CD14-positive monocyte (primary cell): ENCODE measurements at regions not wholly inside any gene's neighbourhood (a gene's known extent, or its start where the extent isn't known, plus 50 kb on each side); places are given as distances from the start of the nearest gene placed in this dataset.

Experiments used
- DNase-seq, 3 donors: peaks; one replicate each; pipeline ENCODE4 v3.0.0-alpha.2; 2011 to 2022
- H2AFZ ChIP-seq: 2 replicates; pipeline ENCODE4 v1.6.0; 2012; ENCODE audit warnings: mild to moderate bottlenecking, low read depth, low read length, inconsistent platforms; ENCODE audit not compliant: insufficient read depth, poor library complexity, severe bottlenecking
- H3K27ac ChIP-seq, 2 donors: 1 replicate in 1 of 2; 2 replicates in 1 of 2; pipeline ENCODE4 v1.5.1; 2012 to 2013; ENCODE audit warnings: low read length in 2 of 2, control low read depth in 1 of 2, inconsistent platforms in 1 of 2, low read depth in 1 of 2, mild to moderate bottlenecking in 1 of 2
- H3K27me3 ChIP-seq, 2 donors: one replicate each; pipeline versions ENCODE4 v1.6.0 to v1.6.1; 2011 to 2013; ENCODE audit warnings: low read length in 2 of 2; ENCODE audit not compliant: control insufficient read depth in 2 of 2, insufficient read depth in 2 of 2
- H3K36me3 ChIP-seq, 2 donors: replicated peaks in 1 of 2; 1 replicate in 1 of 2; 2 replicates in 1 of 2; pipeline versions ENCODE4 v1.5.1 to v1.6.1; 2012 to 2013; ENCODE audit warnings: low read length in 2 of 2, control low read depth in 1 of 2, inconsistent platforms in 1 of 2, mild to moderate bottlenecking in 1 of 2; ENCODE audit not compliant: insufficient read depth in 2 of 2, control insufficient read depth in 1 of 2
- H3K4me1 ChIP-seq, 2 donors: 1 replicate in 1 of 2; 2 replicates in 1 of 2; pipeline versions ENCODE4 v1.5.1 to v1.6.1; 2012 to 2013; ENCODE audit warnings: low read length in 2 of 2, control low read depth in 1 of 2, inconsistent platforms in 1 of 2, mild to moderate bottlenecking in 1 of 2, moderate library complexity in 1 of 2; ENCODE audit not compliant: insufficient read depth in 2 of 2, control insufficient read depth in 1 of 2
- H3K4me2 ChIP-seq: replicated peaks from 2 replicates; pipeline ENCODE3; 2012; ENCODE audit warnings: low read length, moderate library complexity, mild to moderate bottlenecking; ENCODE audit not compliant: poor library complexity, severe bottlenecking; ENCODE audit errors: extremely low read depth
- H3K4me3 ChIP-seq, 3 experiments: fragments of 200-600 bp in 1 of 3; sonication (generic) in 1 of 3; replicated peaks in 1 of 3; 1 replicate in 2 of 3; 2 replicates in 1 of 3; pipeline ENCODE4 v1.5.1; 2011 to 2013; ENCODE audit warnings: low read length in 3 of 3, mild to moderate bottlenecking in 3 of 3, control low read depth in 2 of 3, low read depth in 2 of 3, inconsistent platforms in 1 of 3, moderate library complexity in 1 of 3
- H3K79me2 ChIP-seq: 2 replicates; pipeline ENCODE4 v1.6.0; 2012; ENCODE audit warnings: mild to moderate bottlenecking, control low read depth, inconsistent platforms, low read length, moderate library complexity; ENCODE audit not compliant: insufficient read depth
- H3K9ac ChIP-seq: 2 replicates; pipeline ENCODE4 v1.6.0; 2017; ENCODE audit warnings: low read length, mild to moderate bottlenecking; ENCODE audit not compliant: insufficient read depth, poor library complexity, severe bottlenecking
- H3K9me3 ChIP-seq, 2 donors: replicated peaks in 1 of 2; 1 replicate in 1 of 2; 2 replicates in 1 of 2; pipeline versions ENCODE4 v1.5.1 to v1.6.1; 2012 to 2013; ENCODE audit warnings: low read length in 2 of 2, control low read depth in 1 of 2; ENCODE audit not compliant: control insufficient read depth in 1 of 2, insufficient read depth in 1 of 2
- H4K20me1 ChIP-seq: 2 replicates; pipeline ENCODE4 v1.6.0; 2012; ENCODE audit warnings: mild to moderate bottlenecking, low read length, control low read depth, moderate library complexity; ENCODE audit not compliant: insufficient read depth
- H3K27ac Mint-ChIP-seq, 7 donors: one replicate each; pipeline ENCODE4 v1.8.0; 2020; ENCODE audit warnings: mild to moderate bottlenecking in 7 of 7, mixed read lengths in 7 of 7, moderate library complexity in 6 of 7, inconsistent platforms in 2 of 7
- H3K27me3 Mint-ChIP-seq, 3 donors: one replicate each; pipeline ENCODE4 v1.8.0; 2021 to 2022; ENCODE audit warnings: low read depth in 3 of 3, mild to moderate bottlenecking in 3 of 3, mixed read lengths in 3 of 3, moderate library complexity in 3 of 3, inconsistent platforms in 1 of 3
- H3K36me3 Mint-ChIP-seq, 2 donors: one replicate each; pipeline ENCODE4 v1.8.0; 2020; ENCODE audit warnings: mixed read lengths in 2 of 2, inconsistent platforms in 1 of 2, mild to moderate bottlenecking in 1 of 2
- H3K4me1 Mint-ChIP-seq: one replicate; pipeline ENCODE4 v1.8.0; 2020; ENCODE audit warnings: mild to moderate bottlenecking, mixed read lengths
- H3K4me3 Mint-ChIP-seq, 2 donors: one replicate each; pipeline ENCODE4 v1.8.0; 2020; ENCODE audit warnings: mild to moderate bottlenecking in 2 of 2, mixed read lengths in 2 of 2, moderate library complexity in 1 of 2
- H3K9me3 Mint-ChIP-seq, 7 donors: one replicate each; pipeline ENCODE4 v1.8.0; 2020 to 2022; ENCODE audit warnings: mixed read lengths in 7 of 7, mild to moderate bottlenecking in 6 of 7, moderate library complexity in 6 of 7, inconsistent platforms in 2 of 7
- WGBS: methylation state at CpG from one replicate; pipeline ENCODE4 v1.1.5; 2013; ENCODE audit warnings: missing lambda C conversion rate; ENCODE audit not compliant: insufficient coverage; 5-methylcytosine and 5-hydroxymethylcytosine counted together
- intact Hi-C, 2 donors: fragments of 100-400 bp; cut with micrococcal nuclease; formaldehyde crosslinking; loops; one replicate each; pipeline versions ENCODE4 v1.15.0 to v1.15.1; 2023
- TF ChIP-seq, protein P1 (sequence below): fragments of 200-600 bp; IDR thresholded peaks from one replicate; pipeline ENCODE4 v1.8.0; 2022; ENCODE audit warnings: antibody characterized with exemption, mild to moderate bottlenecking

DNA sequence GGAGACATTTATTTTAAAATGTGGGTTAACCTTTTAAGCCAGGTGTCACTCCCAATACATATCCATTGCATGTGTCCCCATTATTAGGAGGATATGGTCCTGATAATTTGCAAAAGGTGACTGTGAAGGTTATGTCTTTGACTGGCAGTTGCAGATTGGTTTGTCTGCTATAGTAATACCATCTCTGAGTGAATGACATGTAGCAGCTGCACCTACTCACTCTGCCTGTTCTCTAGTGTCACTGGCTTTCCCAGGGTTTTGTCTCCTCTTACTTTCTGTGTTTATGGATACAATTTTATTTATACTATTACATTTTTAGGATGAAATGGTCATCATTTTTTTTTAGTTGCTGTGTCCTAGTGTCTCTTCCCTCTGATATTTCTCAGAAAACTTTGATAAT, 393.2 kb downstream of the C3orf38 start:
- Mint-ChIP-seq H3K27ac (no peak overlapping the region), H3K4me1 (no peaks in the 10 kb centered on the region), H3K4me3 (no peak overlapping the region), H3K36me3 (no peaks in the 10 kb centered on the region), H3K27me3 (no peaks in the 10 kb centered on the region), H3K9me3 (peaks cover 2 to 13% (median 6%) of the 10 kb centered on the region in 7 donors)
- no peaks in the 10 kb centered on the region for H3K27me3 ChIP-seq
- no peaks in the 10 kb centered on the region for H4K20me1 ChIP-seq
- H3K4me3 ChIP-seq: no peak overlapping the region
- intact Hi-C loops: no loop called here
- TF ChIP-seq, protein P1, sequence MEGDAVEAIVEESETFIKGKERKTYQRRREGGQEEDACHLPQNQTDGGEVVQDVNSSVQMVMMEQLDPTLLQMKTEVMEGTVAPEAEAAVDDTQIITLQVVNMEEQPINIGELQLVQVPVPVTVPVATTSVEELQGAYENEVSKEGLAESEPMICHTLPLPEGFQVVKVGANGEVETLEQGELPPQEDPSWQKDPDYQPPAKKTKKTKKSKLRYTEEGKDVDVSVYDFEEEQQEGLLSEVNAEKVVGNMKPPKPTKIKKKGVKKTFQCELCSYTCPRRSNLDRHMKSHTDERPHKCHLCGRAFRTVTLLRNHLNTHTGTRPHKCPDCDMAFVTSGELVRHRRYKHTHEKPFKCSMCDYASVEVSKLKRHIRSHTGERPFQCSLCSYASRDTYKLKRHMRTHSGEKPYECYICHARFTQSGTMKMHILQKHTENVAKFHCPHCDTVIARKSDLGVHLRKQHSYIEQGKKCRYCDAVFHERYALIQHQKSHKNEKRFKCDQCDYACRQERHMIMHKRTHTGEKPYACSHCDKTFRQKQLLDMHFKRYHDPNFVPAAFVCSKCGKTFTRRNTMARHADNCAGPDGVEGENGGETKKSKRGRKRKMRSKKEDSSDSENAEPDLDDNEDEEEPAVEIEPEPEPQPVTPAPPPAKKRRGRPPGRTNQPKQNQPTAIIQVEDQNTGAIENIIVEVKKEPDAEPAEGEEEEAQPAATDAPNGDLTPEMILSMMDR: no peak
- peaks cover 0 to 16% of the 10 kb centered on the region in 2 donors for H3K9me3 ChIP-seq
- H3K27ac ChIP-seq: no peak overlapping the region
- H3K9ac ChIP-seq: no peak overlapping the region
- H3K36me3 ChIP-seq: no peaks in the 10 kb centered on the region
- no peak overlapping the region for H3K4me2 ChIP-seq
- H2AFZ ChIP-seq: no peak overlapping the region
- no peaks in the 10 kb centered on the region for H3K4me1 ChIP-seq
- DNase-seq: no peak
- no peaks in the 10 kb centered on the region for H3K79me2 ChIP-seq

DNA sequence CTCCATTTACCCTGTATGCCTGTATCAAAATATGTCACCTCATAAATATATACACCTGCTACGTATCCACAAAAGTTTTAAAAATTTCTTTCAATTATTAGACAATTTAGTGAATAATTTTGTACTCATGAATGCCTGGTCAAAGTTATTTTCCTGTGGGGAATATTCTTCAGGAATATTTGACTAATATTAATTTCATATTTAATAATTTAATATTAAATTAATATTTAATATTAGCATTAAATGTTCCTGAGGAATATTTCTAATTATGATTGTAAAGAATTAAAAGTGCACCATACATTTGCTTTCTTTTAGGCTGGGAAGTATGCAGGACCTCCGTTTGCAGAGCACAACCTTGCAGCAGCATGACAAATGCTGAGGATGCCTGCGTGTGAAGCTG, 422.7 kb downstream of the C3orf38 start:
- H3K36me3 Mint-ChIP-seq: no peaks in the 10 kb centered on the region
- Histone ChIP-seq H3K4me3 (no peak overlapping the region), H3K36me3 (no peaks in the 10 kb centered on the region), H3K27ac (no peak overlapping the region), H3K79me2 (no peaks in the 10 kb centered on the region), H3K4me2 (no peak overlapping the region), H2AFZ (no peak overlapping the region), H3K9ac (no peak overlapping the region), H3K4me1 (no peaks in the 10 kb centered on the region), H3K27me3 (no peaks in the 10 kb centered on the region), H3K9me3 (no peaks in the 10 kb centered on the region), H4K20me1 (no peaks in the 10 kb centered on the region)
- no peak overlapping the region for H3K4me3 Mint-ChIP-seq
- TF ChIP-seq, protein P1: no peak
- no peak overlapping the region for H3K27ac Mint-ChIP-seq
- no peaks in the 10 kb centered on the region for H3K4me1 Mint-ChIP-seq
- WGBS: 100% methylated on average over 1 of the region's 3 CpGs
- DNase-seq: no peak
- H3K9me3 Mint-ChIP-seq: peaks cover 0 to 8% (median 0%) of the 10 kb centered on the region in 7 donors
- intact Hi-C loops: no loop called here
- peaks cover 0 to 1% (median 0%) of the 10 kb centered on the region in 3 donors for H3K27me3 Mint-ChIP-seq
